ENCODE measurements at regions not wholly inside any gene's neighbourhood (a gene's known extent, or its start where the extent isn't known, plus 50 kb on each side); places are given as distances from the start of the nearest gene placed in this dataset.

DNA sequence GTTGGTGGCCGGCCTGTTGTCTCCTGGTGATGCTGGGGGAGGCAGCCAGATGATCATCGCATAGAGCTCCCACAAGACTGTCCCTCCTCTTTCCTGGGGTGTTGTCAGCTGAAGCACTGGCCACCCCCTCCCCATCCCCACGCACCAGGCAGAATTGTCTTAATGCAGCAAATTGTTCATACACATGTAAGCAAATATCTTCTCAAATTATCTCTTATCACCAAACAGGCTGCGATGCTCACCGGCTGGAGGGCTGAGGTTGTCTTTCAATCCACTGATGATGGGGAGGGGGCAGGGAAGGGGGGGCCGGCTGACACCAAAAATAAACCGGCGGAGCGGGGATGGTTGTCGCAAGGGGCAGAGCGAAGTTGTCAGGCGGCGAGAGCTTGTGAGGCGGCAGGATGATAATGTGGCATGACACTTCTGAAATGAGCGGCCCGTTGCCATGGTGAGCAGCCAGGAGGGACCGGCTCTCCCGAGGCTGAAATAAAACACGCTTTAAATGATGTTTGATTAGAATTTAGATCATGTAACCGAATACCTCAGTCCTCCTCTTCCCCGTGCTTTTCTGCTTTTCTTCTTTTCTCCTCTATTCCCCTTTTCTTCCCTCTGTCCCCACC lies 59.8 kb downstream of the MRM1 start:
- intact Hi-C loops (cut with DNase I), result no loop called here
- 54% methylated on average over 21 of the region's 21 CpGs for WGBS, 2 donors
- no peak for DNase-seq
- Histone ChIP-seq H3K4me3 (replicated peaks in 1 of 3) (no peak overlapping the region), H3K36me3 (no peaks in the 10 kb centered on the region), H3K9me3 (no peaks in the 10 kb centered on the region), H3K27ac (no peak overlapping the region), H3K4me1 (peaks cover 0 to 7% of the 10 kb centered on the region in 2 donors), H3K27me3 (no peaks in the 10 kb centered on the region)
- TF ChIP-seq, protein P1, sequence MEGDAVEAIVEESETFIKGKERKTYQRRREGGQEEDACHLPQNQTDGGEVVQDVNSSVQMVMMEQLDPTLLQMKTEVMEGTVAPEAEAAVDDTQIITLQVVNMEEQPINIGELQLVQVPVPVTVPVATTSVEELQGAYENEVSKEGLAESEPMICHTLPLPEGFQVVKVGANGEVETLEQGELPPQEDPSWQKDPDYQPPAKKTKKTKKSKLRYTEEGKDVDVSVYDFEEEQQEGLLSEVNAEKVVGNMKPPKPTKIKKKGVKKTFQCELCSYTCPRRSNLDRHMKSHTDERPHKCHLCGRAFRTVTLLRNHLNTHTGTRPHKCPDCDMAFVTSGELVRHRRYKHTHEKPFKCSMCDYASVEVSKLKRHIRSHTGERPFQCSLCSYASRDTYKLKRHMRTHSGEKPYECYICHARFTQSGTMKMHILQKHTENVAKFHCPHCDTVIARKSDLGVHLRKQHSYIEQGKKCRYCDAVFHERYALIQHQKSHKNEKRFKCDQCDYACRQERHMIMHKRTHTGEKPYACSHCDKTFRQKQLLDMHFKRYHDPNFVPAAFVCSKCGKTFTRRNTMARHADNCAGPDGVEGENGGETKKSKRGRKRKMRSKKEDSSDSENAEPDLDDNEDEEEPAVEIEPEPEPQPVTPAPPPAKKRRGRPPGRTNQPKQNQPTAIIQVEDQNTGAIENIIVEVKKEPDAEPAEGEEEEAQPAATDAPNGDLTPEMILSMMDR (IDR thresholded peaks at IDR 0.05), result no peak
- no peak for TF ChIP-seq POLR2A (IDR thresholded peaks at IDR 0.05)

DNA sequence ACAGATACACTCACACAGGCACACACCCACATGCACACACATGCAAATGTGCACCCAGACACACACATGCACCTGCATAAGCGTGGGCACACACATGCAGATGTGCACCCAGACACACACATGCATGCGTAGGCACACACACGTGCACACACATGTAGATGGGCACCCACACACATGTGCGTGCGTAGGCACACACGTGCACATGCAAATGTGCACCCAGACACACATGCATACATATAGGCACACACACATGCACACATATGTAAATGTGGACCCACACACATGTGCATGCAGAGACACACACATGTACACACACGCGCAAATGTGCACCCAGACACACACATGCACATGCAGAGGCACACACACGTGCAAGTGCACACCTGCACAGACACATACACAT lies 60.3 kb downstream of the MRM1 start:
- no peak overlapping the region for H3K4me3 ChIP-seq (replicated peaks in 1 of 3)
- H3K27ac ChIP-seq, result no peak overlapping the region
- WGBS, 2 donors, result 84 to 96% methylated on average over 9 of the region's 9 CpGs
- no peaks in the 10 kb centered on the region for H3K36me3 ChIP-seq
- TF ChIP-seq POLR2A (IDR thresholded peaks at IDR 0.05), result no peak
- TF ChIP-seq, protein P1 (IDR thresholded peaks at IDR 0.05), result no peak
- intact Hi-C loops (cut with DNase I), result no loop called here
- no peak for DNase-seq
- H3K4me1 ChIP-seq, result peaks cover 0 to 7% of the 10 kb centered on the region in 2 donors
- H3K27me3 ChIP-seq, result no peaks in the 10 kb centered on the region
- H3K9me3 ChIP-seq, result no peaks in the 10 kb centered on the region

DNA sequence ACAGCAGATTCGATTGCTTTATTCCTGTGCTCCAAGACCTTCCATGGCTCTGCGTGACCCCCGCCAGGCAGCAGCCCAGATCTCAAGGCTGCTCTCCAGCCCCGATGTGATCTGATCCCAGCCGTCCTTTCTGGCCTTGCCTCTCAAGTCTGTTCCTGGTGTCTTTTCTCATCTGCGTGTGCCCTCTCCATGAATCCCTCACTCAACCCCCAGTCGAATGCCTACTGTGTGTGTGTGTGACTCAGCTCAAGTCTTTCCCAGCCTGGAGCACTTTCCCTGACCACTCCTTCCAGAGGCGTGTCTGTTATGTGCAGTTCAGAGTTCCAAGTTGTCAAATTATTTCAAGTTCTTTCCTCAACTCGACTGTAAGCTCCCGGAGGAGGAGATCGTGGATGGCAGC lies 64.0 kb downstream of the MRM1 start:
- 62 to 66% methylated on average over 11 of the region's 11 CpGs for WGBS, 2 donors
- DNase-seq, result no peak
- Histone ChIP-seq H3K27ac (no peak overlapping the region), H3K4me3 (replicated peaks in 1 of 3) (no peak overlapping the region), H3K4me1 (no peaks in the 10 kb centered on the region), H3K9me3 (no peaks in the 10 kb centered on the region), H3K27me3 (no peaks in the 10 kb centered on the region), H3K36me3 (no peaks in the 10 kb centered on the region)
- intact Hi-C loops (cut with DNase I), result no loop called here
- TF ChIP-seq, protein P1 (IDR thresholded peaks at IDR 0.05), result no peak
- TF ChIP-seq POLR2A (IDR thresholded peaks at IDR 0.05), result no peak

DNA sequence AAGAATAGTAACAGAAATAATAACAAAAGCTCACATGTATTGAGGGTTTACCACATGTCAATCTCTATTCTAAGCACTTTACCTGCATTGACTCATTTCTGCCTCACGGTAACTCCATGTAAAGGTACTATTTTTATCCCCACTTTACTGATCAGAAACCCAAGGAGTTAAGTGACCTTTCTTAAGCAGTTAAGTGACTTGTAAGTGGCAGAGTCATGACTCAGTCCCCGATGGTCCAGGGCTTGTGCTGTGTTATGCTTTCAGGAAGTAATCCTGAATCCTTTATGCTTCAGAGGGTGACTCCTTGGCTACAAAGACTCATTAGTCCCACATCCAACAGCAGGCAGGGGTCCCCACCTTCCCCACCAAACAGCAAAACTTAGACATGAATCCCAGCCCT lies 66.5 kb downstream of the MRM1 start:
- Histone ChIP-seq H3K9me3 (no peaks in the 10 kb centered on the region), H3K27ac (no peak overlapping the region), H3K36me3 (no peaks in the 10 kb centered on the region), H3K4me1 (no peaks in the 10 kb centered on the region), H3K4me3 (replicated peaks in 1 of 3) (no peak overlapping the region), H3K27me3 (no peaks in the 10 kb centered on the region)
- no peak for DNase-seq
- WGBS, 2 donors, result 24 to 32% methylated on average over 2 of the region's 2 CpGs
- TF ChIP-seq, protein P1 (IDR thresholded peaks at IDR 0.05), result no peak
- no peak for TF ChIP-seq POLR2A (IDR thresholded peaks at IDR 0.05)
- intact Hi-C loops (cut with DNase I), result no loop called here

DNA sequence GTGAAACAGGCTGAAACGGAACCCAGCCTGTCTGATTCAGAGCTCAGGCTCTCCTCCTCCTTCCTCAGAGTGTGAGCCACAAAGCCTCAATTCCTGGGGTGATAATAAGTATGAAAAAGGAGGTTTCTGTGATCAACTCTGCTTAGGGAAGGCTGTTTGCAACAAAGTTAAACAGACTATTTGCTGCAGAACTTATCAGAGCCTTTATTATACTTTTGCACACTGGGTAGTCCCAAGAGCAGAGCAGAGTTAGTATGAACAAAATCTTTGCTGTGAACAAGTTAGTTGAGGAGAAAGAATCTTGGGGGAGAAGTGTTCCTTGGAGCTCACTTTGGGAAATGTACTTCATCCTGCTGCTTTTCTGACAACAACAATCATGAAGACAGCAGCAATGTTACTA lies 67.4 kb downstream of the MRM1 start:
- 92 to 95% methylated on average over 1 of the region's 1 CpG for WGBS, 2 donors
- no peaks in the 10 kb centered on the region for H3K4me1 ChIP-seq
- no peak overlapping the region for H3K4me3 ChIP-seq (replicated peaks in 1 of 3)
- no peaks in the 10 kb centered on the region for H3K36me3 ChIP-seq
- DNase-seq, result no peak
- H3K27ac ChIP-seq, result no peak overlapping the region
- TF ChIP-seq POLR2A (IDR thresholded peaks at IDR 0.05), result no peak
- TF ChIP-seq, protein P1 (IDR thresholded peaks at IDR 0.05), result no peak
- H3K27me3 ChIP-seq, result no peaks in the 10 kb centered on the region
- H3K9me3 ChIP-seq, result no peaks in the 10 kb centered on the region
- intact Hi-C loops (cut with DNase I), result no loop called here

Data from thyroid gland (tissue), 4 donors.